Thyroid gland (tissue), 4 donors: ENCODE measurements at regions not wholly inside any gene's neighbourhood (a gene's known extent, or its start where the extent isn't known, plus 50 kb on each side); places are given as distances from the start of the nearest gene placed in this dataset.

Source experiments
- CTCF ChIP-seq, 6 experiments: fragments of 200-600 bp in 3 of 6; fragments of 450-650 bp in 3 of 6; sonication (generic) in 3 of 6; IDR thresholded peaks; one replicate each; pipeline ENCODE4 v1.5.1; 2016 to 2019; ENCODE audit warnings: antibody characterized with exemption in 6 of 6, mild to moderate bottlenecking in 2 of 6, inconsistent platforms in 1 of 6, moderate library complexity in 1 of 6
- POLR2A ChIP-seq, 2 donors: fragments of 450-650 bp; IDR thresholded peaks; one replicate each; pipeline ENCODE4 v1.6.1; 2017; ENCODE audit warnings: antibody characterized with exemption in 2 of 2, mild to moderate bottlenecking in 2 of 2, moderate library complexity in 1 of 2

DNA sequence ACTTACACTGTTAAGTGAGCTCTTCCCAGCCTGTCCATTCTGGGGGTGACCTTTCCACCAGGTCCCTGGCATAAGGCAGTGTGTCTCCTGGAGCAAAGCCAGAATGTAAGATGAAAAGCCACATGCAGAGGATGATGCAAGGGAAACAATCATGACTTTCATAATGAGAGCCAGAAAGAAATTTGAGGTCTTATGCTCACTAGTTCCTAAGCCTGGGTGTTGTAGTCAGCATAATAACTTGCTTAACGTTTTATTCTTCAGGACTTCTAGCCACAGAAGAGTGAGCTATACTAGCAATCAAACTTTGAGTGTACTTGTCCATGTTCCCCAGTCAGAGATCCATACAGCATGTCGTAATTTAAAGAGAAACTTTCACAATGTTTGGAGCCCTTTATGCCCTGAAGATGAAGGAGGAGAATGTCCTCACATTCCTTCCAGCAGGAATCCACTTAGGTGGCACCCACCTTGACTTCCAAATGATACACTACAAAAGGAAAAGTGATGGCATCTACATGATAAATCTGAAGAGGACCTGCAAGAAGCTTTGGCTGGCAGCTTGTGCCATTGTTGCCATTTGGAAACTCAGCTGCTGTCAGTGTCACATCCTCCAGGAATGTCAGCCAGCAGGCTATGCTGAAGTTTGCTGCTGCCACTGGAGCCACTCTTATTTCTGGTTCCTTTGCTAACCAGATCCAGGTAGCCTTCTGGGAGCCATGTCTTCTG is 60.5 kb upstream of the FOXD3 start:
- TF ChIP-seq CTCF (IDR thresholded peaks at IDR 0.05) (no peak), POLR2A (IDR thresholded peaks at IDR 0.05) (no peak)
